Natural killer cell treated with Interleukin-12 subunit alpha and Interleukin-12 subunit beta and Interleukin-15 and Interleukin-18, amount 100 ng/mL, for 72 hours (primary cell): ENCODE measurements at regions not wholly inside any gene's neighbourhood (a gene's known extent, or its start where the extent isn't known, plus 50 kb on each side); places are given as distances from the start of the nearest gene placed in this dataset.

Source experiments
- ATAC-seq, 2 donors: fragments of 150-1000 bp; cut with Tn5 transposase in 1 of 2; sonication (Bioruptor Pico), chemical (Tn5 transposase) in 1 of 2; 2 replicates each; pipeline ENCODE4 v1.10.0; 2021
- DNase-seq: peaks from one replicate; pipeline ENCODE4 v3.0.0; 2022; ENCODE audit warnings: low spot score
- H3K27ac Mint-ChIP-seq, 2 donors: 1 replicate in 1 of 2; 2 replicates in 1 of 2; pipeline ENCODE4 v1.8.0; 2022; ENCODE audit warnings: mixed read lengths in 2 of 2, mild to moderate bottlenecking in 1 of 2, moderate library complexity in 1 of 2
- H3K27me3 Mint-ChIP-seq, 2 donors: 1 replicate in 1 of 2; 2 replicates in 1 of 2; pipeline ENCODE4 v1.8.0; 2022; ENCODE audit warnings: mixed read lengths in 2 of 2
- H3K36me3 Mint-ChIP-seq: one replicate; pipeline ENCODE4 v1.8.0; 2022; ENCODE audit warnings: mixed read lengths
- H3K4me1 Mint-ChIP-seq, 2 donors: 1 replicate in 1 of 2; 2 replicates in 1 of 2; pipeline ENCODE4 v1.8.0; 2022; ENCODE audit warnings: low read depth in 2 of 2, mixed read lengths in 2 of 2, mild to moderate bottlenecking in 1 of 2
- H3K4me3 Mint-ChIP-seq: one replicate; pipeline ENCODE4 v1.8.0; 2022; ENCODE audit warnings: mixed read lengths
- H3K9me3 Mint-ChIP-seq: 2 replicates; pipeline ENCODE4 v1.8.0; 2022; ENCODE audit warnings: mixed read lengths

DNA sequence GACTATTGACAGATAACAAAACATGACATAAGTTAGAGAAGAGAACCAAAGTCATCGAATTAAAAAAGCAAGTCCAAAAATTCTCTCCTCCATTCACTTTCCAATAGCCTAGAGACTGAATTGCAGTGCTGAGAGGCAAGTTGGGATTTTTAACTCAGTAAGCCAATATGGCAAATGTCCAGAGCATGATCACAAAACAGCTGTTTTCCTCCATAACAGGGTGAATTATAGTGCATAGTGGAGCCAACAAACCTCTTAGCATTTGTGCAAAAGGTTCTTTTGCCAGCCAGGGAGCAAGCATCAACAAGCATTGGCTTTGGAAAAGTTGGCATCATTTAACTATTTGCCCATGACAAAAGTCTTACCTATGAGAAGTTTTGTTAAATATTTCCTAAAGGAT lies 458.8 kb upstream of the NOVA1 start:
- Mint-ChIP-seq H3K27ac (no peak overlapping the region), H3K4me3 (no peak overlapping the region), H3K4me1 (no peaks in the 10 kb centered on the region), H3K9me3 (peaks cover 24% of the 10 kb centered on the region), H3K36me3 (no peaks in the 10 kb centered on the region), H3K27me3 (no peaks in the 10 kb centered on the region)
- DNase-seq (no peak), ATAC-seq (no peak)

DNA sequence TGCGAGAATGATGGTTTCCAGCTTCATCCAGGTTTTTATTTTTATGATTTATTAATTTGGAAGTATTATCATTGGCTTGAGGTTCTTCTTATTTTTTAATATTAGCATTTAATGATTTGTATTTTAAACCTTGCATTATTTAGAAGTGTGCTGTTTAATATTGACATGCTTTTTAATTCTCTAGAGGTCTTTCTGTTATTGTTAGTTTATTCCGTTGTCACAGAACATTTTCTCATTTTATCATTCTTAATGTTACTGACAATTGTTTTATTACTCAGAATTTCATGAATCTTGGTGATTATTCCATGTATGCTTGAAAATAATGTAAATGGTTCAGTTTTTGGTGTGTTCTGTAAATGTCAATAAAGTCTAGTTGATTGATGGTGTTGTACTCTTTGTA lies 463.5 kb upstream of the NOVA1 start:
- H3K36me3 Mint-ChIP-seq = peaks cover 7% of the 10 kb centered on the region
- H3K4me3 Mint-ChIP-seq = no peak overlapping the region
- ATAC-seq = no peak
- DNase-seq = no peak
- H3K27me3 Mint-ChIP-seq = no peaks in the 10 kb centered on the region
- peaks cover 9% of the 10 kb centered on the region for H3K9me3 Mint-ChIP-seq
- no peak overlapping the region for H3K27ac Mint-ChIP-seq
- H3K4me1 Mint-ChIP-seq = no peaks in the 10 kb centered on the region

DNA sequence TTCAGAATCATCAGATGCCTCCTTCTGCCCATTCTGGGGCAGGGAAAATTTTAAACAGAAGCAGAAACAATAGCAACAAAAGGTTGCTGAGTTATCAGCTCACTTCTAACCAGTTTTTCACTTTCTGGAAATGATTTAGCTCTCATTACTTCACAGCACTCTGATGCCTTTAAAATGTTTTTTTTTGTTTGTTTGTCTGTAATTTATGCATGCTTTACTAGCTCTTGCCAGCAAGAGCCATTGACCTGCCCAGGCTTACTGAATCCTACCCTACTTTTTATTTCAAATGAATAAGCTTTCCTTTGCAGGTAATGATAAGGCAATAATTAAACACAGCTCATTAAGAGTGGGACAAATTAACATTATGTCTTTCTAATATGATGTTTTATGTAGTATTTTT lies 466.1 kb upstream of the NOVA1 start:
- Mint-ChIP-seq H3K27ac (no peak overlapping the region), H3K36me3 (peaks cover 7% of the 10 kb centered on the region), H3K4me1 (no peaks in the 10 kb centered on the region), H3K4me3 (no peak overlapping the region), H3K27me3 (no peaks in the 10 kb centered on the region), H3K9me3 (peaks cover 8% of the 10 kb centered on the region)
- DNase-seq = no peak
- ATAC-seq = no peak

DNA sequence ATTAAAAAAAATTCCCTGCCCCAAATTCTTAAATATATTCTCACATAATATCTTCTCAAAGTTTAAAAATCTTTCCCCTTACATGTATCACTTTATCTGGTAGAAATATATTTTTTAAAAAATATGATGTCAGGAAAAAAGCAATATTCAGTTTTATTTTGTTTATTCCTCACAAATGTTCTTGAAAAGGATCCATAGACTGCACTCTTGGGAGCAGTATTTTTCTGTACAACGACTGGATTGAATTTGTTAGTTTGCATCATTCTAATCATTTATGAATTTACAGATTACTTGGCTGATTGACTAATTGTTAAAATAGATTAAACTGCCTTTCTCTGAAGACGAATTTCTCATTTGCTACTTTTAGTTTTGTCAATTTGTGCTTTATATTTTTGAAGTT lies 468.1 kb upstream of the NOVA1 start:
- Mint-ChIP-seq H3K27ac (no peak overlapping the region), H3K4me3 (no peak overlapping the region), H3K9me3 (peaks cover 14% of the 10 kb centered on the region), H3K36me3 (peaks cover 7% of the 10 kb centered on the region), H3K4me1 (no peaks in the 10 kb centered on the region), H3K27me3 (no peaks in the 10 kb centered on the region)
- no peak for DNase-seq
- ATAC-seq = no peak

DNA sequence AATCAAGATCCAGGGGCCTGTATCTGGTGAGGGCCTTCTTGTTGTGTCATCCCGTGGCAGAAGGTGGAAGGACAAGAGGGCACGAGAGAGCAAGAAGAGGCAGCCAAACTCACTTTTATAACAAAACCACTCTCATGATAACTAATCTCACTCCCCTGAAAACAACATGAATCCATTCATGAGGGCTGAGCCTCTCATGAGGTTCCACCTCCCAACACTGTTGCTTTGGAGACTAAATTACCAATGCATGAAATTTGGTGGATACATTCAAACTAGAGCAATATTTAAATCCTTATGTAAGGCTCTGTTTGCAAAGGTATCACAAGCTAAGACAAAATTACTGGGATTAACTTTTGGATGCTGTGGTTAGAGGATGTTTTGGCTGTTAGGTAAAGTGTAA lies 470.1 kb upstream of the NOVA1 start:
- ATAC-seq (no peak), DNase-seq (no peak)
- Mint-ChIP-seq H3K36me3 (peaks cover 7% of the 10 kb centered on the region), H3K27ac (no peak overlapping the region), H3K27me3 (no peaks in the 10 kb centered on the region), H3K4me1 (no peaks in the 10 kb centered on the region), H3K9me3 (peaks cover 14% of the 10 kb centered on the region), H3K4me3 (no peak overlapping the region)

DNA sequence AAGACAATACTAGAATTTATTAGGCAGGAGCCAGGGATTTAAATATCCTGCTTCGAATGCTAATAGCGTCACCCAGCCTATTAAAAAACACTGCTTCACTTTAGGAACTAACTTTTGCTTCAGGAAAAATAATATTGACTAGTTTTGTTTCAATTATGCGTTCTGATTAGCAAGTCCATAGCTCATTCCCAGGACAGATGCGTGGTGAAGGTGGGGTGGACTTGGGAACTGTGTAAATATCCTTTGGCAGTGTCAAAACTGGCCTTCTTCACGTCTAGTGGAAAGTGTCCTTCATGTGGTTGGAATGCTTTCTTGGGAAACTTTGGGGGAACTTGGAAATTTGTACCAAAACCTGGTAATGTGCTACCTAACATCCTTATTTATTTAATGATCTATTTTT lies 474.8 kb upstream of the NOVA1 start:
- Mint-ChIP-seq H3K4me1 (no peaks in the 10 kb centered on the region), H3K9me3 (peaks cover 13% of the 10 kb centered on the region), H3K27ac (no peak overlapping the region), H3K36me3 (peaks cover 4% of the 10 kb centered on the region), H3K4me3 (no peak overlapping the region), H3K27me3 (no peaks in the 10 kb centered on the region)
- ATAC-seq (no peak), DNase-seq (no peak)

DNA sequence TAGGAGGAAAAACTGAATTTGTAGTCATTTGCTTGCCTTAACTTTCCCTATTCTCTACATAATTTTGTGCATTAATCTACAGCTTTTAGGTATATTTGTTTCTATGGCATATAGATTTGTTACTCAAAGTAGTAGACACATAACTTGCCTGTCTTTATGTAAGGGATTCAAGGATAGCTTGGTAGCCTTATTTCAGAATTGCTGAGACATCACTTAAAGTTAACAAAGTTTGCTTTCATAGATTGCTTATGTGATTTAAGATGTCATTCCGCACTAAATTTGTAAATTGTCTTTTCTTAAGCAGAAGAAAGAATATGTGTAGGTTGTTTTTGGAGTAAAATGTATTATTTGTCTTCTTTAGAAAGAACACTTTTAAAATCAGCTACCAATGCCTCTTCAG lies 477.7 kb upstream of the NOVA1 start:
- Mint-ChIP-seq H3K27me3 (no peaks in the 10 kb centered on the region), H3K36me3 (peaks cover 4% of the 10 kb centered on the region), H3K4me1 (no peaks in the 10 kb centered on the region)

DNA sequence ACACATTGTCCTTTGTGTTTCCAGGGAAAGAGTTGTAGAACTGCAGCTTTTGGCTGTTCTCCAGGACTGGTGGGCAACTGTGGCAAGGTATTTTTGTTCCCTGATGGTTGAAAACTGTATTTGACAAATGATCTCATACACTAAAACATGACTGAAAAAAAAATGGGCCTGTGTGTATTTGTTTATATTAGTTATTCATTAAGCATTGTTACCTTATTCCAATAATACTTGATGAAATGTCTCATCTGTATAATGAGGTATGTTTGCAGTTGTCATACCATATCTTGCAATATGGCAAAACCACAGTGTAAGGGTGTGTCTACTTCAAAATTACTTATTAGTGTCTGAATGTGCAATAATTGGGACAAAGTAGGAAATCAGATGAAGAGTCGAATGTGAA lies 479.4 kb upstream of the NOVA1 start:
- no peaks in the 10 kb centered on the region for H3K27me3 Mint-ChIP-seq
- DNase-seq (no peak), ATAC-seq (no peak)
- H3K36me3 Mint-ChIP-seq = peaks cover 4% of the 10 kb centered on the region
- peaks cover 14% of the 10 kb centered on the region for H3K9me3 Mint-ChIP-seq
- no peak overlapping the region for H3K27ac Mint-ChIP-seq
- no peaks in the 10 kb centered on the region for H3K4me1 Mint-ChIP-seq
- H3K4me3 Mint-ChIP-seq = no peak overlapping the region

More for the DNA sequence above, 477.7 kb upstream of the NOVA1 start:
- ATAC-seq = no peak
- Mint-ChIP-seq H3K4me3 (no peak overlapping the region), H3K27ac (no peak overlapping the region), H3K9me3 (peaks cover 14% of the 10 kb centered on the region)
- no peak for DNase-seq

DNA sequence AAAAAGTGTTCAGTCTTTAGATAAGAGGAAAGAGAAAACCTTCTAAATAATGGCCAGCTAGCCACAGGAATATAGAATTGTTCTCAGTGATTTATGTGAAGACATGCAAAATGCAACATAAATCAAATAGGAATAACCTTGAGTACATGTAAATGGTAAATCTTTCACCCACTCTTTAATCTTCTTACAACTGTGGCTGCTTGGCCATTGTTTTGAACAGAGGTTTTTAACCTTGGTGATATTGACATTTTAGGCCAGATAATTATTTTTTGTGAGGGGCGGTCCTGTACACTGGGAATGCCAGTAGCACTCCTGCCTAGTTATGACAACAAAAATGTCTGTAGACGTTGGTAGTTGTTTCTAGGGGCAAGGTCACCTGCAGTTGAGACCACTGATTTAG lies 479.9 kb upstream of the NOVA1 start:
- Mint-ChIP-seq H3K4me3 (no peak overlapping the region), H3K9me3 (peaks cover 17% of the 10 kb centered on the region), H3K27ac (no peak overlapping the region), H3K4me1 (no peaks in the 10 kb centered on the region), H3K27me3 (no peaks in the 10 kb centered on the region), H3K36me3 (peaks cover 4% of the 10 kb centered on the region)
- DNase-seq (no peak), ATAC-seq (no peak)

DNA sequence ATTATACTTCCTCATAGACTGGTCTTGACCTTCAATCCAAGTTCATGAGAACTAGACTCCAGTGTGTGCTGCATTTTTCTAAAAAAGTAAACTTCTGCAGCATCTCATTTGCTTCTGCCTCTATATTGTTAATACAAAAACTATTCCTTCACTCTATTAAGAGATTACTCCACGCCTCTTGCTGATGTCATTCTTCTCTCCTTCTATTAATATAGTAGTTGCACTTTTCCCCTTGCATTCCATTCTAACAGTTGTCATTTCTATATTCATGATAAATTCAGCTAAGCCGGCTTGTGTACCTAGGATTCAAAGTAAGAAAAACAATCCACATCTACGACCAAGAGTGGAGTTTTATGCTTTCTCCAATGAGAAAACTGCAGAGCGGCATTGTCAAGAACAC lies 480.4 kb upstream of the NOVA1 start:
- Mint-ChIP-seq H3K4me3 (no peak overlapping the region), H3K4me1 (no peaks in the 10 kb centered on the region), H3K9me3 (peaks cover 17% of the 10 kb centered on the region), H3K27ac (no peak overlapping the region), H3K27me3 (no peaks in the 10 kb centered on the region), H3K36me3 (peaks cover 4% of the 10 kb centered on the region)
- ATAC-seq (no peak), DNase-seq (no peak)

DNA sequence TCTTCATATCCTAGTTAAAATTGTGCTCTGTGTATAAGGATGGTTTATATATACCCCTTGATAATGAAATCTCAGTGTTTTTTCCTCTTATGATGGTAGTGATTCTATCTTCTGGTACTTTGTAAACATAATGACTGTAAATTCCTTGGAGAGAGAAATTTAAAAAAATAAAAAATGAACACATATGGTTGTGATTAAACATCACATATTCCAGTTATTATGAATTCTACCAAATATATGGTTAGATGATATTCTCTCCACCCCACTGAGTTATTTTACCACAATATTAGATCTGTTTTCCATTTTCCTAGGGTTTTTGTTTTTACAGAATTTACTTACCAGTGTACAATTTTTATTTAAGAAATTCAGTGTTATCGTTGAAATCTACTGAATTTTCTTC lies 481.9 kb upstream of the NOVA1 start:
- ATAC-seq = no peak

DNA sequence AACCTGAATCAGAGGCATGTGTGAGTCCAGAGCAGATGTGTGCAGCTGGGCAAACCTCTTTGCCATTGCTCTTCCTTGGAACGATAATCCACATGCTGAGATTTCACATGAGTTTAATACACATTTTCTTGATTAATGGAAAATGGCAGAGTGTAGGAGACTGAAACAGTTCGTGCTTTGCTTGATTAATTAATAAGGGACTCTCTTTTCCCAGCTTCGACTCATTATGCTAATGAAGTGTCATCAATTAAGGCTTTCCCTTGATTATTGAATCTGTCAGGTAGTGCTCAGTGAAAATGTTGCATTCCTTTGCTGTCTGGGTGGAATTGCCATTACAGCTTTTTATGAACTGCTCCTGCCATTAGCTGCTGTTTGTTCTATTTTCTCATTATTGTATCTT lies 487.7 kb upstream of the NOVA1 start:
- H3K36me3 Mint-ChIP-seq = no peaks in the 10 kb centered on the region

More for the DNA sequence above, 481.9 kb upstream of the NOVA1 start:
- Mint-ChIP-seq H3K36me3 (no peaks in the 10 kb centered on the region), H3K4me1 (no peaks in the 10 kb centered on the region), H3K4me3 (no peak overlapping the region), H3K27ac (no peak overlapping the region), H3K27me3 (no peaks in the 10 kb centered on the region), H3K9me3 (peaks cover 12% of the 10 kb centered on the region)
- no peak for DNase-seq

DNA sequence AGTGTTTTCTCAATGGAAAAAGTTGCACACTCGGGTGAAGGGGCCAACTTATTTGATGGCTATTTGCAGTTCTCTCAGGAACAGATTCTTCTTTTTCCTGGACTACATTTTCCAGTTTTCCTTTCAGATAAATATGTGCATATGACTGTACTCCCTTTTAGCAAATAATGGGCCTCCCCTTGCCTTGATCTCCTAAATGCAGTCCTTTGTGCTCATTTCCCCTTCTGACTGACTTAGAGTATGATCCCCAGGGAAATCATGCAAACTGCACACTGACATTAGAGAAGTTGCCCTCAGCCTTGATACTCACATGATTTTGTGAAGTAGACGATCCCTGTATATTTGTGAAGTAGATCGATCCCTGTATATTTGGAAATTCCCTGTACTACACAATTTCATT lies 492.9 kb upstream of the NOVA1 start:
- H3K4me1 Mint-ChIP-seq = no peaks in the 10 kb centered on the region
- H3K27ac Mint-ChIP-seq = no peak overlapping the region
- no peak overlapping the region for H3K4me3 Mint-ChIP-seq
- peaks cover 9% of the 10 kb centered on the region for H3K9me3 Mint-ChIP-seq
- ATAC-seq (no peak), DNase-seq (no peak)
- H3K27me3 Mint-ChIP-seq = no peaks in the 10 kb centered on the region
- no peaks in the 10 kb centered on the region for H3K36me3 Mint-ChIP-seq

More for the DNA sequence above, 487.7 kb upstream of the NOVA1 start:
- H3K27me3 Mint-ChIP-seq = no peaks in the 10 kb centered on the region
- no peaks in the 10 kb centered on the region for H3K4me1 Mint-ChIP-seq
- no peak for DNase-seq
- no peak overlapping the region for H3K4me3 Mint-ChIP-seq
- ATAC-seq = no peak
- peaks cover 14% of the 10 kb centered on the region for H3K9me3 Mint-ChIP-seq
- H3K27ac Mint-ChIP-seq = no peak overlapping the region

DNA sequence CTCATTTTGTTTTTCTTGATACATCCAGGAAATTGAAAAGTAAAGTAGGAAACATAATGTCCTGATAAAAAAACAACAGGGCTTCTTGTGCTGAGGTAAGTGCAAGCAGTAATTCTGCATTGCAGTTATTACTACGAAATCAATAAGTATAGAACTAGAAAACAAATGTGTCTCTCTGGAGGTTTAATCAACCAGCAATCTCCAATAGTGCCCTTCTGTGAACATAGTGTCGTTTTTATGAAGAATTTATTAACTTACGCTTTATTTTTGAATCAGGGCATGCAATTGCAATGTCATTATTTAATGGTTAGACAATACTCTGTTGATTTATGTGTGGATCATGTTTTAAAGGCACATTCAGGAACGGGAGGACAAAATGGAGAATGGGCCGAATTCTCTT lies 494.1 kb upstream of the NOVA1 start:
- H3K27ac Mint-ChIP-seq = no peak overlapping the region
- peaks cover 12% of the 10 kb centered on the region for H3K9me3 Mint-ChIP-seq
- H3K27me3 Mint-ChIP-seq = no peaks in the 10 kb centered on the region
- H3K36me3 Mint-ChIP-seq = no peaks in the 10 kb centered on the region
- ATAC-seq = no peak
- no peak overlapping the region for H3K4me3 Mint-ChIP-seq
- DNase-seq = no peak
- no peaks in the 10 kb centered on the region for H3K4me1 Mint-ChIP-seq

DNA sequence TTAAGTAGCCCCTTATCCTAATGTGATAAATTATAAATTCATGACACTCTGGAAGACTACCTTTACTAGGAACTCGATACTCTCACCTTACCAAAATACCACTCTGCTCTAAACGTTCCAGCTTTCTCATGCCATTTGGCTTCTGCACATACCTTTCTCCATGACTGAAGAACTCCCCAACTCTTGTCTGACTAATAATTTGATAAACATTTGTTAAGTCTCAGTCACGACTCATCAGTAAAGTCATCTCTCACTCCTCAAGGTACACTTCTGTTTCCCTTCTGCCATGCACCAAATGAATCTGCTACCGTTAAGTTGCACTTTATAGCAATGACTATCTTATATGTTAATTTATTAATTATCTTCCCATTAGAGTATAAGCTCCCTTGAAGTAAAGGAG lies 498.3 kb upstream of the NOVA1 start:
- Mint-ChIP-seq H3K9me3 (peaks cover 13% of the 10 kb centered on the region), H3K4me3 (no peak overlapping the region), H3K4me1 (no peaks in the 10 kb centered on the region), H3K27me3 (no peaks in the 10 kb centered on the region), H3K27ac (no peak overlapping the region), H3K36me3 (no peaks in the 10 kb centered on the region)
- DNase-seq (no peak), ATAC-seq (no peak)
